ENCODE measurements at regions not wholly inside any gene's neighbourhood (a gene's known extent, or its start where the extent isn't known, plus 50 kb on each side); places are given as distances from the start of the nearest gene placed in this dataset.
"Not testable (repeated sequence)": the region's sequence is repeated elsewhere in the genome, so short reads cannot be mapped to it uniquely, and the experiment has no call there.

- DNase-seq: no peak
Measured at GRCh38 chr7:29619111-29619510, 55.5 kb downstream of the PRR15 start.

- DNase-seq: no peak
Measured at GRCh38 chr7:29619848-29620555, 56.4 kb downstream of the PRR15 start.

- no peak for DNase-seq
Measured at GRCh38 chr7:29620556-29620930, 56.9 kb downstream of the PRR15 start.

GRCh38 chr7:29622335-29623265, 59.0 kb downstream of the PRR15 start:
- DNase-seq: peak; percentile 58

GRCh38 chr7:29623973-29624372, 60.3 kb downstream of the PRR15 start:
- no peak for DNase-seq

DNA sequence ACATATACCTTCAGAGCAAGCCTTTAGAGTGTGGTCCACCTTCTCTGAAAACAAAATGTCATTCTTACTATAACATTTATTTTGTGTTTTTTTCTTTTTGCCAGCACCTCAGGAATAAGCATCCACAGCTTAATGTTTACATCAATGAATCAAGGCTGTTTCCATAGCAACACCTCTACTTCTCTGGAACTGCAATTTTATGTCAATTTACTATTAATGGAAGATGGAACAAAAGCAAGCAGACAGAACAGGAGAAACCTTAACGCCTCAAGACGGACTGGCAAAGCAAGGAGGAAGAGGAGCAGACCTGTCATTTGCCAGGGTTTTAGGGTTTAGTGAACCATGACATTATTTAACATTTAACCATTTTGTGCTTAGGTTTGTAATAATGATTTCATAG, 63.1 kb downstream of the PRR15 start:
- no peak for DNase-seq

DNA sequence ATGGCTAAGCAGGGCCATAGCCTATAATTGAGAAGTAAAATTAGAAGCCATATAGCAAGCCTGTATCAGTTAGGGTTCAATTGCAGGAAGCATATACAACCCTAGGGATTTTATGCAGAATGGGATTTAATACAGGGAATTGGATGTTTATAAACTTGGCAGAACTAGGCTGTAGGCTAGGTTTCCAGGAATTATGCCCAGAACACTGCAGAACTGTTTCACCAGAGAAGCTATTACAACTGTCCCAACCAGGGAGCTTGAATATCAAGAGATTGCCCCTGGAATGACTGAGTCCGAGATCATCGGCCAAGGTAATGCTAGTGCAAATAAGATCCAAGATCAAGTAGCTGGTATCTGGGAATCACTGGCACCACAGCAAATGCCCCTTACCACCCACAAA, 64.0 kb downstream of the PRR15 start:
- no peak for DNase-seq

DNA sequence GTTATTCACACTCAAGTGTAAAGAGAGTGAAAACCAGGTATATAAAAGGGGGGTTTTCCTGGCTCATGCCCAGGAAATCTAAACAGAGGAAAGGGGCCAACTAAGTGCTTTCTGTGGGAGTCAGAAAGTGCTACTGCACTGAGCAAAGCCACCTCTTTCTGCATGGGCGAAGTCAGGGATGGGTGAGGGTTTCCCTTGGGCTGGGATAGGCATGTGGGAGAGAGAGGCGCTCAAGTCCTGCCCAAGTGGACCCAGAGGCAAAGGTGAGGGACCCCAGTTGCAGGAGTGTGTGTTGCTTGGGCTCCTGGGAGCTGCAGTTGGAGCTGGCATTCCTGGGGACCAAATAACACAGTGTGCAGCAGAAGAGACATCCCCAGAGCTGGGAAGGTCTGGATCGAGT, 65.9 kb downstream of the PRR15 start:
- DNase-seq: no peak

DNA sequence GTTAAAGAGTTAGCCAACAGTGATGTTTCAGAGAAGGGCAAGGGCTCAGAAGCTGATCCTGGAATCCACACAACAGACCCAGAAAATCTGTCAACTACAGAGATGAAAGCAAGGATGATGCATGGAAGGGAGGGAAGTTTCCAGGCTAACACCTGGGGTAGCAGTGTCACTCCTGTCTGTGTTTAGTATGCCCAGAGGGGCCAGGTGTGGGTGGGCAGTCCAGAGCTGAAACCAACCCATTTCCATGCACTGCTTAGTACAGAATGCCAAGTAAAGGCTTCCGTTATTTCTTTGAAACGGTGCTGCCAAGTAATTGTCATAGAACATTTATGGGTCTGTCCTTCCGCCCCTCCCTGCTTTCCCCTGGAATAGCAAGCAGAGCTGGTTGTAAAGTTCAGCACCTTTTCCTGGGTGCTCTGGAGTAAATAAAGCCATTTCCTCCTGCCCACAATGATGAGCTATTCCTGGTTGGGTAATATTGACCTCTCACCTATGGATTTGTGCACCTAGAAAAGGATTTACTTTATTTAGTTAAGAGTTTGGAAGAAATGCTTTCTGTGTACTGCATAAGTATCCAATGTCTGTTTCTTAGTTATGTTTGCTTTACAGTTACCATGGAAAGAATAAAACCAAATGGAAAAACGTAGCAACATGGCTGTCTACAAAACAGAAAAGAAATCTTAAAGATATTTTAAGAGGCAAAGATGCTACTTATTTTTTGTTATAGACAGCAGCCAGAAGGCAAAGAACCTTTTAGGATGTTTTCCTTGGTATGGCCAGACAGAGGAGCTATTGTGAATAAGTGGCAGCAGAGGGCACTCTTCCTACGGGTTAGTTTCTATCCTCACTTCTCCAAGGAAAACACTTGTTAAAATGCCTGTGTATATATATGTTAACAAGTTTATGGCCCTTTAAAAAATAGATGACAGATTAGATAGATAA, 71.7 kb downstream of the PRR15 start:
- not testable (repeated sequence) for DNase-seq

DNA sequence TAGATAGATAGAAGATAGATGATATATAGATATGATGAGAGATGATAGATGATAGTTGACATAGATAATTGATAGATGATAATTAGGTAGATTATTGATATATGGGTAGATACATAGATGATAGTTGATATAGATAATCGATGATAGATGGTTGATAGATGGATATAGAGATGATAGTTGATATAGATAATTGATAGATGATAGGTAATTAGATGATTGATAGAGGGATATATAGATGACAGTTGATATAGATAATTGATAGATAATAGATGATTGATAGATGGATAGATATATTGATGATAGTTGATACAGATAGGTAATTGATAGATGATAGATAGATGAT, 72.3 kb downstream of the PRR15 start:
- no peak for DNase-seq

DNA sequence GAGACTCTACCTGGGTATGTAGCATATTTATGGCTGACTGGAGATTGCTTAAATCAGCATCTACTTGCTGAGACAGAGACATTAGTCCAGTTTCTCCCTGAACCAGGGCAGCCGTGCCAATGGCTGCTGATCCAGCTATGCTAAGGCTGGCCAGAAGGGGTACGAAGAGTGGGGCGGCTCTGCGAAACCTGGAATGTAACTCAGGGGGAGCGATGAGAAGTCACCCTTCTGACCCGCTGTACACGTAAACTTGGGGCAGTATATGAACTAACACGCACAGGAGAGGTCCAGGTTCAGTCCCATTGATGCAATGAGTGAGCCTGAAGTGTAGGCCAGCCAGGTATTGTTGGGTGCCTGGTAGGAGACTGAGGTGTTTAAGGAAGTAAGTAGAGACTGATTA, 73.7 kb downstream of the PRR15 start:
- DNase-seq: no peak

DNA sequence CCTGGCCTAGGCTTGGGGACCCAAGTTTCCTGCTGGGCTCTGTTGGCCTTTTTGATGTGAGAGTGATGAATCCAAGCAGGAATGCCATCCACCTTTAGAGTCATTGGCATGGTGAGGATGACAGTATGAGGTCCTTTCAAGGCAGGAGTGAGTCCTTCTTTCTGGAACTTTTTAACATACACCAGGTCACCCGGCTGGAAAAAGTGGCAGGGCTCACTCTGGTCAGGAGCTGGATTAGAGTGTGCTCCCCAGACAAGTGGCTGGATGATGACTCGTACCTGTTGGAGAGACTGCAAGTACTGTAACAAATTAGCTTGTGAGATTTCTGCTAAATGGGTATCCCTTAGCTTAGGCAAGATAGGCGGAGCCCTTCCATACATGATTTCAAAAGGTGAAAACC, 75.2 kb downstream of the PRR15 start:
- DNase-seq: not testable (repeated sequence)

DNA sequence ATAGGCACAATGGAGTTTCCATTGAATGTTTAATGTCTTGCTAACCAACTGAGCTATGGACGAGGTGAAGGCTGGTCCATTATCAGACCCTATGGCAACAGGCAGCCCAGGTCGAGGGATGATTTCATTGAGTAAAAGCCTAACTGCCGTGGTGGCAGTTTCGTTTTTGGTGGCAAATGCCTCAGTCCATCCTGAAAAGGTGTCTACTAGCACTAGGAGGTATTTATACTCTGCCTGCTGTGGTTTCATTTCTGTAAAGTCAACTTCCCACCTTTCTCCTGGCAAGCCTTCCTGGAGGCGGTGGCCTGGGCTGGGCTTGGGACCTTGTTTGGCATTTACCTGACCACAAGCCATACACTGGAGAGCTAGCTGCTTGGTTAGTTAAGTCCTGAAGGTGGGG, 75.8 kb downstream of the PRR15 start:
- DNase-seq: no peak

DNA sequence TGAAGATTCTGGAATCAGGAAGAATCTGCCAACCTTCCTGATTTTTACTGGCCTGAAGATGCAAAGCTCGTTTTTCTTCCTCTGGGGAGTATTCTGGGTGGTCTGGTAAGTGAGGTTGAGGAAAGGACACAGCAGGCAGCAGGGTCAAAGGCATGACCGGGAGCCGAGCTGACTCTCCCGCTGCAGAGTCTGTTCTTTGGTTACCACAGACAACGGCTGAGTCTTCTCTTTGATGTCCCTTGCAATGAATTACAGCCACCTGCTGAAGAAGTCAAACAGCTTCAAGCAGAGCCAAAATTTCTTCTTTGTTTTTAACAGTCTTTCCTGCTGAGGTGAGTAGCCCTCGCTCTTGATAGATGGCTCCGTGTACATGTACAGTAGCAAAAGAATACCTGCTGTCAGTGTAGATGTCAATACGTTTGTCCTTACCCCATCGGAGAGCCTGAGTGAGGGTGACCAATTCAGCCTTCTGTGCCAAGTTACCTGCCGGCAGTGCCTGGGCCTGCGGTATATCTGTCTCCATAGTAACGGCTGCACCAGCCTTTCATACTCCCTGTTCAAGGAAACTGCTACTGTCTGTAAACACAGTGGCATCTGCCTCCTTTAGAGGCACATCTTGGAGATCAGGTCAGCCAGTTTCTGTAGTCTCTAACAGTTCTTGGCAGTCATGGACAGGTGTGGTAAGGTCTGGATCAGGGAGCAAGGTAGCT, 76.4 kb downstream of the PRR15 start:
- no peak for DNase-seq

- DNase-seq: no peak
Measured at GRCh38 chr7:29641651-29642050, 78.0 kb downstream of the PRR15 start.

DNA sequence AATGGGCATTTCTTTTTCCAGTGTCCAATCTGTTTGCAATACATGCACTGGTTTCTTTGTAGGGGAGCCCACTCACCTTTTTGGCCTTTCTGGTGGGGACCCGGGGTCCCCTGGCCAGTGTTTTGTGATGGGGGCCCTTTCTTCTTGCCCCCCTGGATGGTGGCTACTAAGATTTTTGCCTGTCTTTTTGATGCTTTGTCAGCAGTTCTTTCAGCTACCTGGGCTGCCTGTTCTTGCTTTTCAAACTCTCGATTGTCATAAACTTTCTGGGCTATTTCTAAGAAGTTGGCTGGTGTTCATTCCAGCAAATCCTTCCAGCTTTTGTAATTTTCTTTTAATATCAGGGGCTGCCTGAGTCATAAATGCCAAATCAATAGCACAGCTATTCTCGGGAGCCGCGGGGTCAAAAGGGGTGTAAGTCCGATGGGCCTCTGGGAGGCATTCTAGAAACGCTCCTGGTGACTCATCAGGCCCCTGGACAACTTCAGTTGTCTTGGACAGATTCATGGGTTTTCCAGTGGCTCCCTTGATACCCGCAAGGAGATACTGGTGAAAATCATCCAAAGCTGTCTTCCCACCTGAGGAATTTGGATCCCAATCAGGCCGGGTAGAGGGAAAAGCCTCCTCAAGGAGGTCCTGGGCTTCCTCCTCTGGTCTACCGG, 79.0 kb downstream of the PRR15 start:
- no peak for DNase-seq

DNA sequence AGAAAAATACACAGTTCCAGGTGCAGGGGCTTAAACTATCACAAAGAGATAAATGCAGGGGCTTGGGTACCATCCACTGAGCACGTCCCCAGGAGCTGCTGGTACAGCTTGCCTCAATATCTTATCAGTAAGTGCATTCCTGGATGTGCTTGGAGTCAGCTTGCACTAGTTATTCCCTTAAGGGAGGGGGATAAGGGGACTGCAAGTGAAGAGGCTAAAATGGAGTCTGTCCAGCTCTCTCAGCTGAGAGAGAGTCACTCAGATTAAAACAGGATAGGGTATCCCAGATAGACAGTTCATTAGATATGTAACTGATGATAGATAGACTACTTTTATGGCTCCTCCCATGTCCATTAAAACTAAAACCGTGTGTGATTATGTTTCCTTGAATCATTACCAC, 82.5 kb downstream of the PRR15 start:
- not testable (repeated sequence) for DNase-seq

DNA sequence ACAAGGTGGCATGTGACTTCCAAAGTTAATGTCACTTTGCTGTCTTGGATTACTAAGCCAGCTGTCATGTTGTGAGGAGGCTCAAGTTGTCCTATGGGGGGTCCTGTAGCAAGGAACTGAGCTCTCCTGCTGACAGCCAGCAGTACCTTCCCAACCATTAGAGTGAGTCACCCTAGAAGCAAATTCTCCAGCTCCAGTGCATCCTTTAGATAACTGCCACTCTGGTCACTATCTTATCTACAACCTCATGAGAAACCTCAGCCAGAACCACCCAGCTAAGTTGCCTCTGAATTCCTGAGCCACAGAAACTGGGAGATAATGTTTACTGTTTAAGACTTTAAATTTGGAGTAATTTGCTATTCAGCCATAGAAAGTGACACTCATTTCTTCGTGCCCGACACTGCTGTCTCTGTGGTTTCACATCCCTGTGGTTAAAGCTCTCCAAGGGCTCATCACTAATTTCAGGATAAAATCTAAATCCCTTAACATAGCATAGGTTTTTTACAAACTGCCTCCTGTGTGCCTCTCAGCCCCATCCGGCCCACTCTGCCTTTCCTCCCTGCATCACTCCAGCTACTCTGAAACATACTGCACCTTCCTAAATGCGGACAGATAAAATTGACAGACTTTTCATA, 83.5 kb downstream of the PRR15 start:
- DNase-seq: no peak

- DNase-seq: not testable (repeated sequence)
Measured at GRCh38 chr7:29647691-29648210, 84.1 kb downstream of the PRR15 start.

DNA sequence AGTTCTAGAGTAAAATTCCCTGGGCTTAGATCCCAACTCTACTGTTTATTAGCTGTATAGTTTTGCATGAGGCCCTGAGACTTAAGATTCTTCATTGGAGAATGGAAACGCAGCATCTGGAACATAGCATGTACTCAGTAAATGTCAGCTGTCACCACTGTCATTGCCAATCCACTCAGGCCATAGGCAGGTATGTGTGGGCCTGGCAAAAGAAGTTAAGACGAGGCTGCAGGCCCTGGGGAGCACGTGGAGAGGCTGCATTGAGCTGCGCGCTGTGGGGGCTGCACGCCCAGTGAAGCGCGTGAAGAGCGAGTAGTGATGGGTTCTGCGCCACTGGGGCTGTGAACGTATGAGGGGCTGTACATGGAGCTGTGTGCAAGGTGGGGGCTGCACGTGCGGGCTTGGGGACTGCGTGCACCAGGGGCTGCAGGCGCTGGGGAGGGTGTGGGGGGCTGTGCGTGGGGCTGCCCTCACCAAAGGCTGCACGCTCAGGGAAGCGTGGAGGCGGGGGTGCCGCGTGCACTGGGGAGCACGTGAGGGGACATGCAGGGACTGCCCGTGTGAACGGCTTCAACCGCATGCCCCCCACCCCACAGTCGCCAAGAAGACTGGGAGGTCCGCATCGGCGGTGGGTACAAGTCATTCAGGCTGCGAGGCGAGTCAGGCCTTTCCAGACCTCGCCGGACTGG, 85.5 kb downstream of the PRR15 start:
- no peak for DNase-seq

GRCh38 chr7:29649876-29650275, 86.2 kb downstream of the PRR15 start:
- no peak for DNase-seq
